ENCODE measurements at regions not wholly inside any gene's neighbourhood (a gene's known extent, or its start where the extent isn't known, plus 50 kb on each side); places are given as distances from the start of the nearest gene placed in this dataset.
"Not testable (repeated sequence)": the region's sequence is repeated elsewhere in the genome, so short reads cannot be mapped to it uniquely, and the experiment has no call there.

DNA sequence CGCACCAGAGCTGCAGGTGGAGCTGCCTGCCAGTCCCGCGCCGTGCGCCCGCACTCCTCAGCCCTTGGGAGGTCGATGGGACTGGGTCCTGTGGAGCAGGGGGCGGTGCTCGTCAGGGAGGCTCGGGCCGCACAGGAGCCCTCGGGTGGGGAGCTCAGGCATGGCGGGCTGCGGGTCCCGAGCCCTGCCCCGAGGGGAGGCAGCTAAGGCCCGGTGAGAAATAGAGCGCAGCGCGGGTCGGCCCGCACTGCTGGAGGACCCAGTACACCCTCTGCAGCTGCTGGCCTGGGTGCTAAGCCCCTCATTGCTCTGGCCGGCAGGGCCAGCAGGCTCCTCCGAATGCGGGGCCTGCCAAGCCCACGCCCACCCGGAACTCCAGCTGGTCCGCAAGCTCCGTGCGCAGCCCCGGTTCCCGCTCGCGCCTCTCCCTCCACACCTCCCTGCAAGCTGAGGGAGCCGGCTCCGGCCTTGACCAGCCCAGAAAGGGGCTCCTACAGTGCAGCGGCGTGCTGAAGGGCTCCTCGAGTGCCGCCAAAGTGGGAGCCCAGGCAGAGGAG is 403.7 kb upstream of the KLHL1 start:
- DNase-seq (ENCODE audit: low spot score): not testable (repeated sequence)

DNA sequence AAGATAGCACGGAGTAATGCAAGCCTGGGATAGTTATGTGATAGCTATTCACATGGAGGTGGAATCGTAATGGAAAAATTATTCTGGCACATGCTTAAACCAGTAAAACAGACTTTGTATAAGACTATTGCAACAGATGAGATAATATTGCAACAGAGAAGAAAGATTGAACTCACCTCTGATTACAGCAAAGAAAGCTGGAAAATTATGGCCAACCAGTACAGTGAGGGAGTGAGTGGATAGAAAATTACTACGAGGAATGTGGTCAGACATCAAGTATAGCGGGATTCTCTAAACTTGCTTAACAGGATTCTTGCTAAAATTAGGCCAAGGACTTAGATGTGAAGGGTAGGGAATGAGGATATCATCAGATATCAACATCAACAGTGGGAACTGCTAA is 397.6 kb upstream of the KLHL1 start:
- no peak for DNase-seq (ENCODE audit: low spot score)

- DNase-seq (ENCODE audit: low spot score): no peak
Measured at GRCh38 chr13:70502944-70503343, 394.7 kb upstream of the KLHL1 start.

DNA sequence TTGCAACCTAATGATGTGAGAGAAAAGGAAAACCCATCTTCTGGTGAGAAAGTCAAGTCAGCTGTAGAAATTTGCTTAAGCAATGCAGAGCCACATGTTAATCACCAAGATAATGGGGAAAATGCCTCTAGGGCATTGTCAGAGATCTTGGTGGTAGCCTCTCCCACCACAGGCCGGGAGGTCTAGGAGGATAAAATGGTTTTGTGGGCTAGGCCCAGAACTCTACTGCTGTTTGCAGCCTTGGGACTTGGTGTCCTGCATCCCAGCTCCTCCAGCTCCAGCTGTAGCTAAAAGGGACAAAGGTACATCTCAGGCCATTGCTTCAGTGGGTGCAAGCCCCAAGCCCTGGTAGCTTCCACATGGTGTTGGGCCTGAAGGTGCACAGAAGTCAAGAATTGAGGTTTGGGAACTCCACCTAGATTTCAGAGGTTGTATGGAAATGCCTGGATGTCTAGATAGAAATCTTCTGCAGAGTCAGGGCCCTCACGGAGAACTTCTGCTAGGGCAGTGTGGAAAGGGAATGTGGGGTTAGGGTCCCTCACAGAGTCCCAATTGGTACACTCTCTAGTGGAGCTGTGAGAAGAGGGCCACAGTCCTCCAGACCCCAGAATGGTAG is 382.2 kb upstream of the KLHL1 start:
- DNase-seq (ENCODE audit: low spot score): no peak

GRCh38 chr13:70484931-70485330 is 376.7 kb upstream of the KLHL1 start:
- DNase-seq (ENCODE audit: low spot score): no peak

DNA sequence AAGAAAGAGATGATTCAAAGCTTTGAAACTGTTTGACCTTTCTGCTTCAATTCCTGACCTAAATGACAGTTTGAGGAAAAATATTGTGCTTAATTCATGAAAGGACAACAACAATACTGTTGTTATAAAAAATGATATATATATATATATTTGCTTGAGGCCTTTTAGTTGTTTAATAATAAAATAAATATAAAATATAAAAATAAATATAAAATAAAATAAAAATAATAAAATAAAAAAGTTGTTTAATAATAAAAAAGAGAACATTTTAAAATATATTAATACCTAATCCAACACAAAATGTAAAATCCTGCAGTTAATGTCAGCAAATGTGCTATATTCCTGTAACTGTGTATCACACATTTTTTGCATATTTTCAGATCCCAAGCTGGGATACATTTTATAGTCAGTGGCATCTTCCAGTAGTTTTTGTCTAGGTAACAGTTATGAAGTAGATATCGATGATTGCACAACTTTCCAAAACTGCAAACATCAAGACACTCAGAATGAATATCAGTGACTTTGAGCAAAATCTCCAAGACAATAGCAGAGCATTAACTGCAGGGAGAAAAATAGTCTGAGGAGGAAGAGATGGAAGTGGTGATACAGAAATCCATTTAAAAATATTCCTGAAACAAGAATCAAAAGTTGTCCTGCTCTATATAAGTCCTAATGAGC is 375.5 kb upstream of the KLHL1 start:
- DNase-seq (ENCODE audit: low spot score): no peak

- no peak for DNase-seq (ENCODE audit: low spot score)
Measured at GRCh38 chr13:70473907-70474306, 365.7 kb upstream of the KLHL1 start.

- no peak for DNase-seq (ENCODE audit: low spot score)
Measured at GRCh38 chr13:70469077-70469476, 360.8 kb upstream of the KLHL1 start.

DNA sequence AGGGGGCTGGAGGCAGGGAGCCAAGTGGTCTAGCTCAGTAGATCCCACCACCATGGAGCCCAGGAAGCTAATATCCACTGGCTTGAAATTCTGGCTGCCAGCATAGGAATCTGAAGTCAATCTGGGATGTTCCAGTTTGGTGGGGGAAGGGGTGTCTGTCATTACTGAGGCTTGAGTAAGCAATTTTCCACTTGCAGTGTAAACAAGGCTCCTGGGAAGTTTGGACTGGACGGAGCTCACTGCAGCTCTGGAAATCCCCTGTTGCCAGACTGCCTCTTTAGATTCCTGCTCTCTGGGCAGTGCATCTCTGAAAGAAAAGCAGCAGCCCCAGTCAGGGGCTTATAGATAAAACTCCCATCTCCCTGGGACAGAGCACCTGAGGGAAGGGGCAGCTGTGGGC is 349.2 kb upstream of the KLHL1 start:
- no peak for DNase-seq (ENCODE audit: low spot score)

GRCh38 chr13:70448820-70449219 is 340.6 kb upstream of the KLHL1 start:
- DNase-seq (ENCODE audit: low spot score): no peak

DNA sequence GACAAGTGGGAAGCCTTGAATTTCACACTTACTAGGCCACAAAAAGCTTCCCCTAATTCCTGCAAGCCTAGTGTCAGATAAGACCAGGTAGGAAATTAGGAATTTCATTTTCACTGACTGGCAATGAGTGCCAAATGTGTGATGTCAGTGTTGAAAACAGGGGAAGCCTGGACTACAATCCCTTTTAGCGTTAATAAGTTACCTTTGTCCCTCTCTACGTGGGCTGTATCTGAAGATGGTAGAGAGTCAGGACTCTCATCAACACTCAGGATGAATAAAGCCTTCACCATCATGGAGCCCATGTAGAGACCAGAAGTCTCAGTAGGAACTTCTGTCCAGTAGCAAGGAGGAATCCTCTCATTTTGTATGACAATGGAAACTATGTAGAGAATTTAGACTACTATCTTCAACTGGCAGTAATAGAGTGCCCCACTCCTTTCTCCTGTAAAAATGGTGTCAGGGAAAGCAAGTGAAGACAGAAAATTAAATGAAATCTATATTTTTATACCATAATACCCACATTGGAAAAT is 324.1 kb upstream of the KLHL1 start:
- no peak for DNase-seq (ENCODE audit: low spot score)

DNA sequence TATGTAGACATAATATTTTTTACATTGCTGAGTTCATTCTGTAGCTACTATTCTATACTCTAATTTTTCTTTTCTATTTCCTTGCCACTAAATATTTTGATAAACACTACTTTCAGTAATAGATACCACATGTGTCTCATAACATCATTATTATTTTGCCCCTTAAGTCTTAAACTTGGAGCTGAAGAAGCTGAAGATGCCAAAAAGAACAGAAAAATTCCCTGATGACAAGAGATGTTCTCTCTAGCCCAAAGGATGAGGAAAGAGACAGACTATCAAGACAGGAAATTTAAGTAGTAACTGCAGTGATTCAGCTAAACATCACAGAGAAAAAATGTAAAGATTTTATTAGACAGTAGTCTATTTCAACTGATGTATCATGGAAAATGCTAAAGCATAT is 322.0 kb upstream of the KLHL1 start:
- DNase-seq (ENCODE audit: low spot score): no peak

GRCh38 chr13:70424928-70425327 is 316.7 kb upstream of the KLHL1 start:
- no peak for DNase-seq (ENCODE audit: low spot score)

- no peak for DNase-seq (ENCODE audit: low spot score)
Measured at GRCh38 chr13:70424428-70424827, 316.2 kb upstream of the KLHL1 start.

- no peak for DNase-seq (ENCODE audit: low spot score)
Measured at GRCh38 chr13:70415136-70415535, 306.9 kb upstream of the KLHL1 start.

GRCh38 chr13:70408865-70409264 is 300.6 kb upstream of the KLHL1 start:
- no peak for DNase-seq (ENCODE audit: low spot score)

DNA sequence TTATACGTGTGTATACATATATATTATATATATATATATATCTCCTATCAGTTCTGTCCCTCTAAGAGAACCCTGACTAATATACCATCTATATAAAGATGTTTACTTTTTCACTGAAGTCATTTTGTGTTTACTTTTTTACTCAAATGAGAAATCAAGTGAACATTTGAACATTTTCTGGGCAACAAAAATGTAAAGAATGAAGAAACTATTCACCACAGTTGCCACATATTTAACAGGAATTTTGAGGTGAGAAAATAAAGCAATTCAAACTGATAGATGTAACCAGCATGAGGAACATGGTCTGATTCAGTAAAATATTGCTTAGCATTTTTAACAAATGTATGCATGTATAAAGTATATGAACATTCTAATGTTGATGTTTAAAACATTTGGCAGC is 299.2 kb upstream of the KLHL1 start:
- no peak for DNase-seq (ENCODE audit: low spot score)

DNA sequence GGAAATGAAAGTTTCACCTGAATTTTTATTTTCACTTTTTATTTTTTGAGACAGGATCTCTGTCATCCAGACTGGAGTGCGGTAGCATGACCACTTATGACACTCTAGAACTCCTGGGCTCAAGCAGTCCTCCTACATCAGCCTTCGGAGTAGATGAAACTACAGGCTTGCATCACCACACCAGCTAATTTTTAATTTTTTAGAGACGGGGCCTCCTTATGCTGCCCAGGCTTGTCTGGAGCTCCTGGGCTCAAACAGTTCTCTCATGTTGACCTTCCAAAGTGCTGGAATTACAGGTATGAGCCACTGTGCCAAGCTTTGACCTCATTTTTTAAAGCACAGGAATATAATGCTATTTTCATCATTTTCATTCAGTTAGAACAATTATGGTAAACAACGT is 297.0 kb upstream of the KLHL1 start:
- no peak for DNase-seq (ENCODE audit: low spot score)

DNA sequence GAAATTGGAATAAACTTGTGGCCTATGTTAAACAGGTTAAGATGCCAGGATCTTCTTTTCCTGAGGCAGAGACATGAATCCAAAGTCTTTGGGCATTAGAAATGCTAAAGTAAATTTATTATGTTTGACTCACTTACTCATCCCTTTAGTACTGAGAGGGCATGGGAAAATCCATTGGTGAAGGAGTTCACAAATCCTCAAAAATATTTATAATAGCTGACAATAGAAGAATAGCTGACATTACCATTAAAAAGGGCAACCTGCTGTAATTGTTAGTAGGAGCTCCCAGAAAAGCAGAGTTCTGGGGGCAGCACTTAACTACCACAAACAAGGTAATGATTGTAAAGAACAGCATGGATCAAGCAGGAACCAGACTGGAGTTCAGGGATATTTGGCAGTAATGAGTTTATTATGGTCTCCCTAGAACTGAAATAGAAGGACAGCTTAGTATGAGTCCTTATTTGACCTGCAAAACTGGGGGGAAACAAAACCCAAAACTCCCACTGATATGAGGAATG is 285.8 kb upstream of the KLHL1 start:
- DNase-seq (ENCODE audit: low spot score): no peak

DNA sequence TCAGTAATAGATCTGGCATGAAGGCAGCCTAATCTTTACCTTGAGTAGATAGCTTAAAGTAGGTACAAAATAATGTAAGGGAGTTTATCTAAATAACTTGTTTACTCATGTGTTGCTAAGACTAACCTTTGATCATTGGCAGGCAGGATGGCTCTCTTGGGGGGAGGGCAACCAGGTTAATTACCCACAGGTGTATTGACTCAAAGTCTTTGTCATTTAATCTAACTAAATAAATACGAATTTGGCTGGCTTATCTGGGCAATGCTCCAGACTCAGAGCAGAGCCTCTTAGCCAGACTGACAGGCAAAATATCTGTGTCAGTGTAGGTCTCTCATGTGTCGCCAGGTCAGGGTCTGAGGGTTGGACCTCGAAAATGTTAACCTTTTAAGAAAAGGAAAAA is 283.4 kb upstream of the KLHL1 start:
- DNase-seq (ENCODE audit: low spot score): no peak

DNA sequence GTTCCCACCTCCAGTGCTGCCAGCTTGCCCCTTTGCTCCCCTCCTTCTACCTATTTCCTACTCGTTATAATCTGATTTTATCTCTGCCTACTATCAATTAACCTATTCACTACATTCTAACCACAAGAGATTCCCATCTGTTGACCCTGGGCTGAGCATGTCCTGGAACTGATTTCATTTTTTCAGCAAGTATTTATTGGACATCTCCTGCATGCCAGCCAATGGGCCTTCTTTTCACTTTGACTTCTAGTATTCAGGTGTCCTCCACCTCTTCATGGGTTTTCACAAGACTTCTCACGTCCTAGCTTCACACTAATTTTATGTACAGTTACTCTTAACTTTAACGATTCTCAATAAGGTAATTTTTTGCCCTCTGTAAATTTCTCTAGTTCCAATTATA is 282.7 kb upstream of the KLHL1 start:
- no peak for DNase-seq (ENCODE audit: low spot score)

DNA sequence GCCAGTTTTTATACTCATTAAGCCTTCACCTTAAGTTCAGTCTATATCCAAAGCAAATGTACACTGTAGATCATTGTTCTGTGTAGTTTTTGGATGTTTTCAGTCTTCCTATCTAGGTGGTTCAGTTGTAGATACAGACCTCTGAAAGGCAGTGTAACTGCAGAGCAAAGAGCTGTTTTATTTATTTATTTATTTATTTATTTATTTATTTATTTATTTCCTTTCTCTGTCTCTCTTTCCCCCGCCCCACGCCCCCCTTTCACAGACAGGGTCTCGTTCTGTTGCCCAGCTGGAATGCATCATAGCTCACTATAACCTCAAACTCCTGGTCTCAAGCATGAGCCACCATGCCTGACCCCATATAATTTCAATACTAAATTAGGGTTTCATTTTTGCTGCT is 281.8 kb upstream of the KLHL1 start:
- DNase-seq (ENCODE audit: low spot score): no peak

DNA sequence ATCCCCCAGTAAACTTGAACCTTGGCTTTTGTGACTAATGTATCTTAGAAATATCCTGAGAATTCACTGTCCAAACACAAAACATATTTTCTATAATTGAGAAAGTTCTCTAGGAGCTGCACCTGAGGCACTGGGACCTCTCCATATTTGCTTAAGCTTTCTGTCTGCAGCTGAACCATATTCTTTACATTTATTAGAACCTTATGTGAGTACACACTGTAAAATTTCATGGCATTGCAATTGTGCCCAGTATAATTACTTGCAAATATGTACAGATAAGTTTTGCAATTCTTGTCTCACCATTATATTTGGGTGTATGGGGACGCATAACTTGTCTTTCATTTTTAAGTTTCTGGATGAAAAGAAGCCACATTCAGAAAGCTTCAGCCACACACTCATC is 280.7 kb upstream of the KLHL1 start:
- DNase-seq (ENCODE audit: low spot score): no peak
